ENCODE measurements at regions not wholly inside any gene's neighbourhood (a gene's known extent, or its start where the extent isn't known, plus 50 kb on each side); places are given as distances from the start of the nearest gene placed in this dataset.

DNA sequence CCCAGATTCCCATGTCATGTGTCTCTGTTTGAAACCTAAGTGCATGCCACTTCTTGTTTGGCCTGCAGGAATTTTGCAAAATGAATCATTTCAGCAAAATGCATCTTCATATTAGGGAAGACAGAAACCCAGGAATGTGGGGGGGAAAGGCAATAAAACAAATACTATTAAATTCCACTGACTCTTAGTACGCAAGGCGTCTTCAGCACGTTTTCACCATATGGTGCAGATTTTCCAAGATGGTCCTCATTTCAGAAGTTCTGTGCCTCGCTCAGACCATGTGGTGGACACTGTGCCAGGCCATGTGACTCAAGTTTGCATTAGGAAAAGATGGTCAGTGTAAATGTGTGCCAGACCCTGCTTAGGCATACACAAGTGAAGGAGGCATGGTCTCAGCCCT lies 184.0 kb downstream of the ACTL7B start:
- TF ChIP-seq EZH2 (IDR thresholded peaks at IDR 0.05; ENCODE audit: borderline replicate concordance) (no peak), EZH2phosphoT487 (IDR thresholded peaks at IDR 0.05; ENCODE audit: low read depth, severe bottlenecking, unreplicated experiment) (no peak)
- TF ChIP-seq, protein P1, sequence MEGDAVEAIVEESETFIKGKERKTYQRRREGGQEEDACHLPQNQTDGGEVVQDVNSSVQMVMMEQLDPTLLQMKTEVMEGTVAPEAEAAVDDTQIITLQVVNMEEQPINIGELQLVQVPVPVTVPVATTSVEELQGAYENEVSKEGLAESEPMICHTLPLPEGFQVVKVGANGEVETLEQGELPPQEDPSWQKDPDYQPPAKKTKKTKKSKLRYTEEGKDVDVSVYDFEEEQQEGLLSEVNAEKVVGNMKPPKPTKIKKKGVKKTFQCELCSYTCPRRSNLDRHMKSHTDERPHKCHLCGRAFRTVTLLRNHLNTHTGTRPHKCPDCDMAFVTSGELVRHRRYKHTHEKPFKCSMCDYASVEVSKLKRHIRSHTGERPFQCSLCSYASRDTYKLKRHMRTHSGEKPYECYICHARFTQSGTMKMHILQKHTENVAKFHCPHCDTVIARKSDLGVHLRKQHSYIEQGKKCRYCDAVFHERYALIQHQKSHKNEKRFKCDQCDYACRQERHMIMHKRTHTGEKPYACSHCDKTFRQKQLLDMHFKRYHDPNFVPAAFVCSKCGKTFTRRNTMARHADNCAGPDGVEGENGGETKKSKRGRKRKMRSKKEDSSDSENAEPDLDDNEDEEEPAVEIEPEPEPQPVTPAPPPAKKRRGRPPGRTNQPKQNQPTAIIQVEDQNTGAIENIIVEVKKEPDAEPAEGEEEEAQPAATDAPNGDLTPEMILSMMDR (IDR thresholded peaks at IDR 0.05; ENCODE audit: poor library complexity): no peak
